HG03097 (cell line): ENCODE measurements at regions not wholly inside any gene's neighbourhood (a gene's known extent, or its start where the extent isn't known, plus 50 kb on each side); places are given as distances from the start of the nearest gene placed in this dataset.

Experiments
- ATAC-seq: cut with Tn5 transposase; IDR thresholded peaks from one replicate; pipeline ENCODE4 v1.9.1; 2021; ENCODE audit not compliant: unreplicated experiment, low FRiP score

- ATAC-seq, result no peak
Measured at GRCh38 chrX:124818033-124818432, 471.7 kb downstream of the SH2D1A start.

DNA sequence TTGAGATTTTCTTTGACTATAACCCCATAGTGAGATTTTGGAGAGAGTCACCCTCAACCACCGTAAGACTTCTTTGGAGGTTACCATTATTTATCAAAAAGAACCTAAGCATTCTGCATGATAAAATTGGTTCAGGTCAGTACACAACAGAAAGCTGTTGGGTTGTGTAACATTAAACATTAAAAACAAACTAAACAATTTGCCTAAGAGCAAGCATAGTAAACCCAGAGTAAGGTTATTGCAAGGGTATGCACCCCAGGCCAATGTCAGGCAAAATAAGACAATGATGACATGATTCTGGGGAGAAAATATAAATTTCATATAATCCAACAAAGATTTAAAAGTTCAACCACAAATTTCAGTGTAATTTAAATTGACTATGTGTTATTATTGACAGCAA, 472.4 kb downstream of the SH2D1A start:
- no peak for ATAC-seq

GRCh38 chrX:124820738-124821137, 474.4 kb downstream of the SH2D1A start:
- no peak for ATAC-seq

- ATAC-seq, result no peak
Measured at GRCh38 chrX:124827258-124827845, 481.0 kb downstream of the SH2D1A start.

- ATAC-seq, result no peak
Measured at GRCh38 chrX:124829930-124830329, 483.6 kb downstream of the SH2D1A start.

DNA sequence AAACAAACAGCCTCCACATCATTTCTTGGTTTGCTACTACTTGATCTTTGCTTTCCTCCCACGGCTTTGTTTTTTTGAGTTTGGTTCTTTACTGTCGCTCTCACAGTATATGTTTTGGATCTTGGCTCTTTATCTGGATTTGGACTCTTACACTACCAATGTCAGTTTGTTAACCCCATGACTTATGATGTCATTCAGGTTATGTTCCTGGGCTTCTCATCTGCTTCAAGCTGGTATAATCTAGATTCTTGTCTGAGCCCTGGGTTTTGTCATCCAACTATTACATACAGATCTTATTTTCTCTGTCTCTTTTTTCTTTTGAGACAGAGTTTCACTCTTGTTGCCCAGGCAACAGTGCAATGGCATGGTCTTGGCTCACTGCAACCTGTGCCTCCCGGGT, 482.9 kb upstream of the TEX13C start:
- ATAC-seq, result no peak

- ATAC-seq, result no peak
Measured at GRCh38 chrX:124842205-124842604, 477.5 kb upstream of the TEX13C start.

GRCh38 chrX:124860736-124861135, 458.9 kb upstream of the TEX13C start:
- ATAC-seq, result no peak

GRCh38 chrX:124862301-124862700, 457.4 kb upstream of the TEX13C start:
- no peak for ATAC-seq

GRCh38 chrX:124863303-124863702, 456.4 kb upstream of the TEX13C start:
- no peak for ATAC-seq

DNA sequence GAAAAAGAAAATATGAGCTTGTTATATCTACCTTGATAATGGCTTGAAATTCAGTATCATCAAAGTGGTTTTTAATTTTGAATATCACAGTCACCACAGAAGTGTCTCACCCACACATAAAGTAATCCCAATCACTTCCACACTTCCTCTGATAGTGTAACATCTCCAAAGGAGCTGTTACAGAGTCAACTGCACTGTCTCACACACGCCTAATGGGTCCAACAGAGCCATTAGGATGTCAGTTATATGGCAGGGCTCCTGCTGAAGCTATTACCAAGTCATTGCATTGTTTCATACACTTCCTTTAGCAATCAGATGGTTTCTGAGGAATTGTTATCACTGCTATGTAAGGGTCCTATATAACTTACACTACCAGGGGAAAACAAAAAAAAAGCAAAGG, 432.1 kb upstream of the TEX13C start:
- no peak for ATAC-seq

DNA sequence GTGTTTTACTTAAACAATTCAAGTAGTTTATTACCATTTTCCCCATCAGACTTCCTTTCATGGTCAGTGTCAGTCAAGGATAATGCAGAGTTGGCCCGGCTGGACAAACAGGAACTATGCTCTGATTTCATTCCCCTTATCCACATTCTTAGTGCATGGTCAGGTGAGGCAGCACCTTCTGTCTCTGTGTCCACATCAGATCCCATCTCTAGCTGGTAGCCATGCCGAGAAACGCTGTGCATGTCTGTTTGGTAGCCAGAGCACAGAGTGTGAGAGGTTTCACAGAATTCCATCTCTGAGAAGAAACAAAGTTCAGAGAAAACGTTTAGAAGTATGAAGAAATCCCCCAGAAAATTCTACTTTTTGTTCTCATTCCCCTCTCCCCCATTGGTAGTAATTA, 423.7 kb upstream of the TEX13C start:
- ATAC-seq, result no peak

GRCh38 chrX:124902953-124903352, 416.7 kb upstream of the TEX13C start:
- no peak for ATAC-seq

- ATAC-seq, result no peak
Measured at GRCh38 chrX:124910611-124911010, 409.1 kb upstream of the TEX13C start.

DNA sequence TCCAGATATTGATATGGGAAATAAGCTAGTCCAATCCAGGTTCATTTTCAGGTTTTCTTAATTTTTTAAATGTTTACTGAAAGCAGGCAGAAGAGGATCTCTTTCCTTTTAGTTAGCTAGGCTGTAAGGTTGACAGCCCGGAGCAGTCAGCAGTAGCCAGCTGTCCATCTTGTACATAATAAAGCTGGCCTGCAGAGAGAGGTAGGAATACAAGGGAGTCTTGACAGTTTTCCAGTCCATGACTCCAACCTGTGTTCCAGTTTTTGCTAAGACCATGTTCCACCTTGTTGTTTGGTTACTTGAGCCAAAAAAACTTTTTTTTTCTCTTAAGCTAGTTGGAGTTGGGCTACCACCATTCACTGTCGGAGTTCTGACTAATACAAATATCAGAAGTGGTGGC, 402.7 kb upstream of the TEX13C start:
- no peak for ATAC-seq

DNA sequence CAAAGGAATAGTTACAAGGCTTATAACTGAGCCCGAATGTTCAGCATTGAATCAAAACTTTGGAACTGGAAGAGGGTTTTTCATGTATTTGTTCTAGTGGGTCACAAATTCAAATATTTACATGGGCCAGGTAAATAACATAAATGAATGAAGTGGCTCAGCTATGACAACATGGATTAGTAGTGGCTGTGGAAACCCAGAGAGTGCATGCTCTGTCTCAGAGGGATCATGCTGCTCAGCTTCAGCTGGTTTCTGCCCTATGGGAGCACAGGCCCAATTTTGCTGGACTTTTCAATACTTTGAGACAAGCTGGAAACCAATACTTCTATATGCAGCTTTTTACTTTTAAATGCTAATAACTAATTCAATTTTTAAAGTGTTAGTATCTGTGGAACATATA, 394.0 kb upstream of the TEX13C start:
- no peak for ATAC-seq

GRCh38 chrX:124931241-124931640, 388.4 kb upstream of the TEX13C start:
- ATAC-seq, result no peak

- ATAC-seq, result no peak
Measured at GRCh38 chrX:124931958-124932357, 387.7 kb upstream of the TEX13C start.

- no peak for ATAC-seq
Measured at GRCh38 chrX:124938715-124939114, 381.0 kb upstream of the TEX13C start.

- no peak for ATAC-seq
Measured at GRCh38 chrX:124940531-124940930, 379.1 kb upstream of the TEX13C start.

DNA sequence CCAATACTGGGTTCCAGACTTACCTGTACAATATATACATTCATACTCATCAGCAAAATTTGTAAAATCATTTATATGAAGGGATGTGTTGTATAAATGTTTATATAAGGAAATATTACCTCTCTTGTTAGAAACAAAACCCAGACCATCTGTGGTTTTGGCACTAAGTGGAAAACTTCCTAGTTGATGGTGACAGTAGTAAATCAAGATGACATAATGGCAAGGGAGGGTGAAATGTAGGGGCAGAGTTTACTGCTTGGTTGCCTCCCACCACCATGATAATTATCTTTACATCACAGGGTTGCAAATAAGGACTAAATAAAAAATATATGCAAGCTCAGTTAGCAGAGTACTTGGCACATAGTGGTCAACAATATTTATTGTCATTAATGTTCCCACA, 365.3 kb upstream of the TEX13C start:
- ATAC-seq, result no peak

DNA sequence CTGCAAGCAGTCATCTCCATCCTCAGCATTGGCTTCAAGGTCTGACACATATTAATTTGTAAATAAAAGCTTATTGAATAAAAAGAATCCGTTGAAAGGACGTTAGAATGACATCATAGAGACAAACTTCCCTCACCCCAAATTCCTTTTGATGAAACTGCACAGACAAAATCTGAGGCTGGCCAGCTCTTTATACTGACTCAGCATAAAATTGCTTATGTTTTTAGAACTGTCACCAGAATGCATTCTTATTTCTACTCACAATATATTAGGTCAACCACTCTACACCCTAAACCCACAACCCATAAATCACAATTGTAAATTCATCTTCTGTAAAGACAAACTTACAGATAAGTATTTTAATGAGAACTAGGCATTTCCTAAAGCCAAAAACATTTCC, 359.2 kb upstream of the TEX13C start:
- ATAC-seq, result no peak

- ATAC-seq, result no peak
Measured at GRCh38 chrX:124963717-124964116, 356.0 kb upstream of the TEX13C start, which contains the start of gene TENM1. TSS of gene TENM1 (minus strand) at chrX:124963817.
